ENCODE measurements at regions not wholly inside any gene's neighbourhood (a gene's known extent, or its start where the extent isn't known, plus 50 kb on each side); places are given as distances from the start of the nearest gene placed in this dataset.

DNA sequence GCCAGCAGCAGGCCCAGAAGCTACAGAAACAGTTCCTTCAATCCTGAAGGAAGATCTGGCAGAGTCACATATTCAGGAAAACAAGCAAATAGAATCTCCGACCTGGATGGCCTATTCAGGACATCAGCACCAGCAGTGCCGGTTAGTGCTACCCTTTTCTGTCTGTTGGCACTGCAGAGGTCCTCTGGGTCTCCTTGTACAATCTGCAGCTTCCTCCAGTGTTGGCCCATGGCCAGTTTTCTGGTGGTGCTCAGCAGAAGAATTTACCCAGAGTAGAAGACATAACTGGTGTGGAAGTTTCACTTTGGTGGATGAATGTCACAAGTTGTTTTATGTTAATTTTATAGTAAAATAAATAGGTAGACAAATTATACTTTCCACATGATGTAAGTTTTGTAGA lies 498.1 kb downstream of the COG6 start:
- peaks cover 6 to 22% (median 10%) of the 10 kb centered on the region in 4 donors for H3K4me1 ChIP-seq
- peak in 1 of 2 donors; percentile 60 for DNase-seq
- H3K9me3 ChIP-seq: no peaks in the 10 kb centered on the region
- 51 to 72% (median 66%) methylated on average over 2 of the region's 2 CpGs for WGBS, 5 donors
- no peak overlapping the region for H3K4me3 ChIP-seq
- TF ChIP-seq POLR2AphosphoS5 (IDR thresholded peaks at IDR 0.05) (no peak), POLR2A (IDR thresholded peaks at IDR 0.05) (no peak)
- TF ChIP-seq, protein P1, sequence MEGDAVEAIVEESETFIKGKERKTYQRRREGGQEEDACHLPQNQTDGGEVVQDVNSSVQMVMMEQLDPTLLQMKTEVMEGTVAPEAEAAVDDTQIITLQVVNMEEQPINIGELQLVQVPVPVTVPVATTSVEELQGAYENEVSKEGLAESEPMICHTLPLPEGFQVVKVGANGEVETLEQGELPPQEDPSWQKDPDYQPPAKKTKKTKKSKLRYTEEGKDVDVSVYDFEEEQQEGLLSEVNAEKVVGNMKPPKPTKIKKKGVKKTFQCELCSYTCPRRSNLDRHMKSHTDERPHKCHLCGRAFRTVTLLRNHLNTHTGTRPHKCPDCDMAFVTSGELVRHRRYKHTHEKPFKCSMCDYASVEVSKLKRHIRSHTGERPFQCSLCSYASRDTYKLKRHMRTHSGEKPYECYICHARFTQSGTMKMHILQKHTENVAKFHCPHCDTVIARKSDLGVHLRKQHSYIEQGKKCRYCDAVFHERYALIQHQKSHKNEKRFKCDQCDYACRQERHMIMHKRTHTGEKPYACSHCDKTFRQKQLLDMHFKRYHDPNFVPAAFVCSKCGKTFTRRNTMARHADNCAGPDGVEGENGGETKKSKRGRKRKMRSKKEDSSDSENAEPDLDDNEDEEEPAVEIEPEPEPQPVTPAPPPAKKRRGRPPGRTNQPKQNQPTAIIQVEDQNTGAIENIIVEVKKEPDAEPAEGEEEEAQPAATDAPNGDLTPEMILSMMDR (IDR thresholded peaks at IDR 0.05): no peak
- no peaks in the 10 kb centered on the region for H3K27me3 ChIP-seq
- H3K36me3 ChIP-seq: no peaks in the 10 kb centered on the region
- no peak overlapping the region for H3K27ac ChIP-seq
- intact Hi-C loops (cut with DNase I; ENCODE audit: low total_unique reads): no loop called here

DNA sequence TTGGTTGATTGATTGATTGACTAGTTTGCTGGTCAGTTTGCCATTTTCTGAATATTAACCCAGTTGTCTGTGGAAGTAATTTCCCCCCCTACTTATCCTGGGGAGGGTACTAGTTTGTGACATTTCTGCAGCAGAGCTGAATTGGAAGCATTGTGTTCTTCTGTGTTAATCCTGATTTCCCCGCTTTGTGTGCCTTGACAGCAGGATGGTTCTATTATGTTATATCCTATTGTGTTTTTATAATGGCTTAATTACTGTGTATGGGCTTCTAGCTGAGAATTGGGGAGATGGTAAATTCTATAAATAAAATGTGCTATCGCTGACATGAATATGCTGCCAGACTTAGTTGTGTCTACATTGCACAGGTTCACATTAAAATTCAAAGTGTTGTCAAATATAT lies 499.7 kb downstream of the COG6 start:
- Histone ChIP-seq H3K4me1 (peaks cover 0 to 5% (median 1%) of the 10 kb centered on the region in 4 donors), H3K9me3 (no peaks in the 10 kb centered on the region), H3K27me3 (no peaks in the 10 kb centered on the region), H3K27ac (no peak overlapping the region), H3K36me3 (no peaks in the 10 kb centered on the region), H3K4me3 (no peak overlapping the region)
- TF ChIP-seq, protein P1 (IDR thresholded peaks at IDR 0.05): no peak
- TF ChIP-seq POLR2AphosphoS5 (IDR thresholded peaks at IDR 0.05) (no peak), EP300 (IDR thresholded peaks at IDR 0.05) (no peak), POLR2A (IDR thresholded peaks at IDR 0.05) (no peak)
- WGBS, 5 donors: 97 to 100% (median 99%) methylated on average over 2 of the region's 2 CpGs
- no peak for DNase-seq
- intact Hi-C loops (cut with DNase I; ENCODE audit: low total_unique reads): no loop called here

DNA sequence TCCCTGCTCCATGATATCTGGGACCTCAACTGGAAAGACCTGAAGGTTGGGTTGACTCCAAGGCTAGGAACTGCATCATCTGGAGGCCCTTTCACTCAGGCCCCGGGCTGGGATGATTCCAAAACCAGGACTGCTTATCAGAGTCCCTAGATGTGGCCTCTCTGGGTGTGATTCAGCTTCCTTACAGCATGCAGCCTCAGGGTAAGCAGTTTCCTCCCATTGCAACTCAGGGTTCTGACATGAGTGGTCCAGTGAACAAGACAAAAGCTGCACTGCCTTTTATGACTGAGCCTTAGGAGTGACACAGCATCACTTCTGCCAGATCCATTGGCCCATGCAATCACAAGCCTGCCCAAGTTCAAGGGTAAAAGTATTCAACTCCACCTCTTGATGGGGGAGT lies 502.8 kb downstream of the COG6 start:
- no peaks in the 10 kb centered on the region for H3K36me3 ChIP-seq
- no peak overlapping the region for H3K27ac ChIP-seq
- TF ChIP-seq, protein P1 (IDR thresholded peaks at IDR 0.05): no peak
- no peak for TF ChIP-seq EP300 (IDR thresholded peaks at IDR 0.05)
- TF ChIP-seq POLR2AphosphoS5 (IDR thresholded peaks at IDR 0.05): no peak
- intact Hi-C loops (cut with DNase I; ENCODE audit: low total_unique reads): no loop called here
- DNase-seq: no peak
- H3K4me1 ChIP-seq: no peaks in the 10 kb centered on the region
- H3K9me3 ChIP-seq: no peaks in the 10 kb centered on the region
- H3K27me3 ChIP-seq: no peaks in the 10 kb centered on the region
- WGBS, 5 donors: 29 to 62% (median 37%) methylated on average over 1 of the region's 1 CpG
- H3K4me3 ChIP-seq: no peak overlapping the region

DNA sequence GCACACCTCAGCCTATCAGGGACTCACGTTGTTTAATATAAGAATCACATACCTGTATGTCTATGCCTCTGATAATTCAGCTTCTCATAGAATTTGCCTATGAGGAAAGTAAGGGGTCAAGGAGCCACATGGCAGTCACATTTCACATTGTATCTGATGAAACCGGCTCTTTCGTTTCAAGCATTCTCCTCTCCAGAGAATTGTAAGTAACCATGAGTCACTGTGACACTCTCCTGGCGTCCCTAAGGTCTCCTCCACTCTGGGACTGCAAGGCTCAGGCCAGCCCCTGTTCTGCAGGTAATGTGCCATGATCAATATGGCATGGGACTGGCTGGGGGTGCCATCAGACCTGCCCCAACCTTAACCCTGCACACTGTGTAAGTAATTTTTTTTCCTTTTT lies 503.3 kb downstream of the COG6 start:
- no peak overlapping the region for H3K4me3 ChIP-seq
- H3K4me1 ChIP-seq: no peaks in the 10 kb centered on the region
- H3K36me3 ChIP-seq: no peaks in the 10 kb centered on the region
- no peak overlapping the region for H3K27ac ChIP-seq
- TF ChIP-seq POLR2AphosphoS5 (IDR thresholded peaks at IDR 0.05): no peak
- TF ChIP-seq, protein P1 (IDR thresholded peaks at IDR 0.05): no peak
- TF ChIP-seq POLR2A (IDR thresholded peaks at IDR 0.05): no peak
- TF ChIP-seq EP300 (IDR thresholded peaks at IDR 0.05): no peak
- no peaks in the 10 kb centered on the region for H3K9me3 ChIP-seq
- H3K27me3 ChIP-seq: no peaks in the 10 kb centered on the region
- DNase-seq: no peak
- intact Hi-C loops (cut with DNase I; ENCODE audit: low total_unique reads): no loop called here
- 92 to 98% (median 96%) methylated on average over 4 of the region's 4 CpGs for WGBS, 5 donors
